A673 (cell line): ENCODE measurements at regions not wholly inside any gene's neighbourhood (a gene's known extent, or its start where the extent isn't known, plus 50 kb on each side); places are given as distances from the start of the nearest gene placed in this dataset.

ENCODE experiments used
- CTCF ChIP-seq: fragments of 300-800, 200-600 bp; sonication (generic); conservative IDR thresholded peaks from 2 replicates; pipeline ENCODE4 v1.5.1; 2017; ENCODE audit warnings: low read depth, mild to moderate bottlenecking, antibody characterized with exemption, low read length, moderate library complexity, mixed read lengths
- EZH2 ChIP-seq: fragments of 200-600 bp; sonication (generic); IDR thresholded peaks from 2 replicates; pipeline ENCODE4 v1.6.1; 2017; ENCODE audit warnings: borderline replicate concordance, low read depth, mild to moderate bottlenecking, mixed read lengths, antibody characterized with exemption, low read length; ENCODE audit not compliant: poor library complexity, severe bottlenecking

GRCh38 chr18:38646296-38646695 is 1080.7 kb upstream of the CELF4 start:
- no peak for TF ChIP-seq CTCF
- no peak for TF ChIP-seq EZH2
